ENCODE measurements at regions not wholly inside any gene's neighbourhood (a gene's known extent, or its start where the extent isn't known, plus 50 kb on each side); places are given as distances from the start of the nearest gene placed in this dataset.

GRCh38 chr19:5395556-5395955 is 54.9 kb upstream of the PTPRS start:
- Histone ChIP-seq H3K27me3 (ENCODE audit: control insufficient read depth, insufficient read depth, low read length) (peaks cover 9% of the 10 kb centered on the region), H3K4me1 (ENCODE audit: control insufficient read depth in 2 of 3, insufficient read depth in 2 of 3, low read depth in 1 of 3, low read length in 3 of 3) (no peaks in the 10 kb centered on the region), H3K36me3 (ENCODE audit: control insufficient read depth in 2 of 3, insufficient read depth in 3 of 3, low read length in 3 of 3) (no peaks in the 10 kb centered on the region), H3K27ac (ENCODE audit: low read depth in 2 of 2, low read length in 2 of 2) (no peak overlapping the region), H3K9me3 (ENCODE audit: control insufficient read depth in 2 of 3, insufficient read depth in 1 of 3, low read length in 3 of 3) (no peaks in the 10 kb centered on the region), H3K4me3 (ENCODE audit: low read length in 3 of 3) (no peak overlapping the region), H3K9ac (ENCODE audit: low read length in 3 of 3) (no peak overlapping the region)
- DNase-seq (no peak), FAIRE-seq (no peak)
- no peak for TF ChIP-seq CTCF (IDR thresholded peaks at IDR 0.05; ENCODE audit: borderline replicate concordance, extremely low read depth, insufficient read depth)
- intact Hi-C loops (cut with DNase I), result no loop called here

- Histone ChIP-seq H3K27me3 (ENCODE audit: control insufficient read depth, insufficient read depth, low read length) (peaks cover 9% of the 10 kb centered on the region), H3K36me3 (ENCODE audit: control insufficient read depth in 2 of 3, insufficient read depth in 3 of 3, low read length in 3 of 3) (no peaks in the 10 kb centered on the region), H3K9me3 (ENCODE audit: control insufficient read depth in 2 of 3, insufficient read depth in 1 of 3, low read length in 3 of 3) (no peaks in the 10 kb centered on the region), H3K9ac (ENCODE audit: low read length in 3 of 3) (no peak overlapping the region), H3K27ac (ENCODE audit: low read depth in 2 of 2, low read length in 2 of 2) (no peak overlapping the region), H3K4me3 (ENCODE audit: low read length in 3 of 3) (no peak overlapping the region), H3K4me1 (ENCODE audit: control insufficient read depth in 2 of 3, insufficient read depth in 2 of 3, low read depth in 1 of 3, low read length in 3 of 3) (no peaks in the 10 kb centered on the region)
- TF ChIP-seq CTCF (IDR thresholded peaks at IDR 0.05; ENCODE audit: borderline replicate concordance, extremely low read depth, insufficient read depth), result no peak
- intact Hi-C loops (cut with DNase I), result no loop called here
- no peak for DNase-seq
- no peak for FAIRE-seq
Measured at GRCh38 chr19:5396096-5396939, 55.7 kb upstream of the PTPRS start.

GRCh38 chr19:5396963-5397362 is 56.4 kb upstream of the PTPRS start:
- intact Hi-C loops (cut with DNase I), result no loop called here
- FAIRE-seq, result no peak

More at GRCh38 chr19:5396963-5397362, 56.4 kb upstream of the PTPRS start:
- no peak for TF ChIP-seq CTCF (IDR thresholded peaks at IDR 0.05; ENCODE audit: borderline replicate concordance, extremely low read depth, insufficient read depth)
- Histone ChIP-seq H3K36me3 (ENCODE audit: control insufficient read depth in 2 of 3, insufficient read depth in 3 of 3, low read length in 3 of 3) (no peaks in the 10 kb centered on the region), H3K27me3 (ENCODE audit: control insufficient read depth, insufficient read depth, low read length) (peaks cover 9% of the 10 kb centered on the region), H3K4me3 (ENCODE audit: low read length in 3 of 3) (no peak overlapping the region), H3K4me1 (ENCODE audit: control insufficient read depth in 2 of 3, insufficient read depth in 2 of 3, low read depth in 1 of 3, low read length in 3 of 3) (no peaks in the 10 kb centered on the region), H3K9ac (ENCODE audit: low read length in 3 of 3) (no peak overlapping the region), H3K27ac (ENCODE audit: low read depth in 2 of 2, low read length in 2 of 2) (no peak overlapping the region), H3K9me3 (ENCODE audit: control insufficient read depth in 2 of 3, insufficient read depth in 1 of 3, low read length in 3 of 3) (no peaks in the 10 kb centered on the region)
- no peak for DNase-seq
